K562 (cell line): ENCODE measurements at regions not wholly inside any gene's neighbourhood (a gene's known extent, or its start where the extent isn't known, plus 50 kb on each side); places are given as distances from the start of the nearest gene placed in this dataset.

ENCODE experiments used
- ATAC-seq: fragments of 200-7000 bp; cut with Tn5 transposase; 3 replicates; pipeline ENCODE4 v1.9.1; 2020; ENCODE audit warnings: moderate library complexity
- BruUV-seq: library from RNA; stranded (reverse); fragments of 400-500 nt; replicated peaks from 2 replicates; lab custom pipeline; 2021; lab: Mats Ljungman, UMichigan
- CTCF ChIA-PET: fragments of 300-600 bp; formaldehyde crosslinking; extraction: SDS; loops from one replicate; lab custom pipeline; 2021; ENCODE audit warnings: low intra/inter-chr PET ratio; lab: Yijun Ruan, JAX
- POLR2A ChIA-PET: fragments of 300-600, 350-650 bp; sonication (Branson Sonifier 250); formaldehyde crosslinking; extraction: SDS; loops from one replicate; lab custom pipeline; 2021; ENCODE audit warnings: antibody characterized with exemption, inconsistent platforms; lab: Yijun Ruan, JAX
- DNase-seq, 4 experiments: peaks; one replicate each; pipeline versions ENCODE4 v3.0.0 to v3.0.0-alpha.2; 2011 to 2018; ENCODE audit warnings: low spot score in 3 of 4, mixed read lengths in 3 of 4; ENCODE audit errors: extremely low read depth in 1 of 4
- FAIRE-seq: peaks from 2 replicates; lab custom pipeline; 2011; peaks lifted over from hg19 to GRCh38; lab: Jason Lieb, UNC
- H2AFZ ChIP-seq: 2 replicates; pipeline ENCODE4 v1.6.0; 2011; ENCODE audit warnings: low read depth, low read length, control low read depth, inconsistent platforms
- H3K27ac ChIP-seq: fragments of 200-600 bp; 3 replicates; pipeline ENCODE4 v1.8.0; 2011; ENCODE audit warnings: low read depth, mild to moderate bottlenecking, control low read depth, inconsistent platforms, low read length, moderate library complexity, mixed read lengths; ENCODE audit errors: extremely low read depth
- H3K27me3 ChIP-seq, 2 experiments: fragments of 300-600 bp in 1 of 2; 2 replicates in 1 of 2; 3 replicates in 1 of 2; pipeline versions ENCODE4 v1.6.0 to v1.8.0; 2011; ENCODE audit warnings: inconsistent platforms in 2 of 2, low read length in 2 of 2, mild to moderate bottlenecking in 1 of 2, mixed read lengths in 1 of 2, moderate library complexity in 1 of 2; ENCODE audit not compliant: control insufficient read depth in 2 of 2, insufficient read depth in 2 of 2
- H3K36me3 ChIP-seq: fragments of 300-600 bp; 3 replicates; pipeline ENCODE4 v1.8.0; 2011; ENCODE audit warnings: mild to moderate bottlenecking, low read length, inconsistent platforms; ENCODE audit not compliant: control insufficient read depth, insufficient read depth
- H3K4me1 ChIP-seq, 2 experiments: fragments of 200-600 bp in 1 of 2; replicated peaks in 1 of 2; 2 replicates in 1 of 2; 3 replicates in 1 of 2; pipeline versions ENCODE4 v1.5.1 to v1.8.0; 2011; ENCODE audit warnings: inconsistent platforms in 2 of 2, low read length in 2 of 2, mild to moderate bottlenecking in 1 of 2, mixed read lengths in 1 of 2, moderate library complexity in 1 of 2; ENCODE audit not compliant: control insufficient read depth in 2 of 2, insufficient read depth in 2 of 2
- H3K4me2 ChIP-seq: 2 replicates; pipeline ENCODE4 v1.6.1; 2011; ENCODE audit warnings: low read length, control low read depth, inconsistent platforms, mixed read lengths; ENCODE audit not compliant: insufficient read depth
- H3K4me3 ChIP-seq: fragments of 200-600 bp; sonication (generic), shearing (Covaris generic); 2 replicates; pipeline ENCODE4 v1.5.1; 2016; ENCODE audit warnings: control low read depth, inconsistent platforms
- H3K79me2 ChIP-seq: fragments of 200-600 bp; 3 replicates; pipeline ENCODE4 v1.8.0; 2011; ENCODE audit warnings: low read length, inconsistent platforms; ENCODE audit not compliant: control insufficient read depth, insufficient read depth
- H3K9ac ChIP-seq, 2 experiments: 2 replicates each; pipeline versions ENCODE4 v1.6.0 to v1.6.1; 2011; ENCODE audit warnings: low read depth in 2 of 2, low read length in 2 of 2, control low read depth in 1 of 2, inconsistent platforms in 1 of 2, mild to moderate bottlenecking in 1 of 2, mixed read lengths in 1 of 2; ENCODE audit not compliant: insufficient read depth in 1 of 2
- H3K9me1 ChIP-seq: one replicate; pipeline ENCODE4 v1.6.0; 2011; ENCODE audit warnings: inconsistent platforms, mild to moderate bottlenecking, low read length, moderate library complexity; ENCODE audit not compliant: control insufficient read depth, insufficient read depth
- H3K9me3 ChIP-seq: replicated peaks from 2 replicates; pipeline ENCODE4 v1.5.1; 2011; ENCODE audit warnings: low read depth, low read length, inconsistent platforms; ENCODE audit not compliant: control insufficient read depth, insufficient read depth
- H4K20me1 ChIP-seq: replicated peaks from 2 replicates; pipeline ENCODE4 v1.6.1; 2011; ENCODE audit warnings: low read length, inconsistent platforms, mixed read lengths; ENCODE audit not compliant: control insufficient read depth, insufficient read depth
- CBX1 ChIP-seq: sonication (generic); IDR thresholded peaks from 2 replicates; pipeline ENCODE4 v1.6.1; 2016; ENCODE audit warnings: antibody characterized with exemption, low read depth, mild to moderate bottlenecking
- CHD4 ChIP-seq: fragments of 200-600 bp; sonication (generic); IDR thresholded peaks from 3 replicates; pipeline ENCODE4 v1.6.1; 2012; ENCODE audit warnings: low read depth, mild to moderate bottlenecking, mixed read lengths, low read length, inconsistent platforms; ENCODE audit not compliant: insufficient read depth, insufficient replicate concordance, poor library complexity, severe bottlenecking
- ESRRA ChIP-seq: fragments of 450-650 bp; IDR thresholded peaks from 2 replicates; pipeline ENCODE4 v1.6.1; 2014; ENCODE audit warnings: low read depth, mild to moderate bottlenecking, moderate library complexity, borderline replicate concordance
- PPARD ChIP-seq: fragments of 250-450 bp; sonication (Bioruptor Pico); IDR thresholded peaks from 2 replicates; pipeline ENCODE4 v1.8.0; 2022; ENCODE audit warnings: inconsistent platforms, mild to moderate bottlenecking, moderate library complexity
- PTRF ChIP-seq: fragments of 450-650 bp; IDR thresholded peaks from 2 replicates; pipeline ENCODE4 v1.6.1; 2016; ENCODE audit warnings: mild to moderate bottlenecking, missing genetic modification characterization, missing compliant biosample characterization
- ZNF316 ChIP-seq: fragments of 450-650 bp; IDR thresholded peaks from 2 replicates; pipeline ENCODE4 v1.6.1; 2016
- ZNF584 ChIP-seq: fragments of 200-800 bp; sonication (Bioruptor generic); IDR thresholded peaks from 2 replicates; pipeline ENCODE4 v1.6.1; 2016; ENCODE audit warnings: low read depth, mild to moderate bottlenecking, missing genetic modification characterization, missing compliant biosample characterization
- ZNF707 ChIP-seq: fragments of 250-450 bp; sonication (Bioruptor Pico); conservative IDR thresholded peaks from 2 replicates; pipeline ENCODE4 v1.8.0; 2022; ENCODE audit warnings: inconsistent platforms, mild to moderate bottlenecking, moderate library complexity
- WGBS: fragments of 100-300 bp; shearing (Covaris generic); methylation state at CpG from one replicate; pipeline ENCODE4 v1.1.6; 2016; ENCODE audit warnings: low coverage, mixed read lengths; ENCODE audit not compliant: insufficient coverage; ENCODE audit errors: missing lambda C conversion rate; 5-methylcytosine and 5-hydroxymethylcytosine counted together
- in situ Hi-C: fragments of 300-500 bp; cut with MboI; formaldehyde crosslinking; loops from 4 replicates; pipeline ENCODE4 v1.15.0; 2018; ENCODE audit warnings: inconsistent platforms, mixed read lengths
- intact Hi-C: fragments of 100-400 bp; cut with micrococcal nuclease; formaldehyde crosslinking; loops from 2 replicates; pipeline ENCODE4 v1.14.2; 2022
- TF ChIP-seq, protein P1 (sequence below): sonication (generic); formaldehyde crosslinking; IDR thresholded peaks from 2 replicates; pipeline ENCODE4 v1.8.1; 2023; ENCODE audit warnings: mild to moderate bottlenecking, missing genetic modification reagents
- TF ChIP-seq, protein P2 (sequence below): fragments of 250-450 bp; sonication (Bioruptor Pico); IDR thresholded peaks from 2 replicates; pipeline ENCODE4 v1.8.0; 2021; ENCODE audit warnings: borderline replicate concordance, mild to moderate bottlenecking, moderate library complexity; ENCODE audit not compliant: poor library complexity, severe bottlenecking

DNA sequence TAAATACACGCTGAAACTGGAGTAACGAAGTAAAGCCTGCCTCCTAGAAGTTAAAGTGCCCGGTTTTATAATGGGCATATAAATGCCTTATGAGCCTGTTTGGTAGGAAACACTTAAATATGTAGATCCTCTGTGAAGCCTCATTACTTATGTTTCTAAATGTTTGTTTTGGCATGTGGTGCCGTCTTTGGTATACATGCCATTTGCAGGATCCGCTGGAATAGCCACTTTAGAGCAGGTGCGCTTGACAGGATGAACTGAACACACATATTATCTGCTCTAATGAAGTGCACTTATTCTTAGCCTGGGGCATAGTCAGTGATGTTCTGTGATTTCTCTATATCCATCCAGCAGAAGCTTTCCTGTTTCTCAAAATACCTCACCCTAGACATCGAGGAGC is 778.1 kb upstream of the WWC1 start:
- Histone ChIP-seq H3K9ac (no peak overlapping the region), H3K27ac (no peak overlapping the region), H3K4me1 (no peaks in the 10 kb centered on the region)
- 2% methylated on average over 7 of the region's 7 CpGs for WGBS
- CTCF ChIA-PET: no interaction called here
- in situ Hi-C loops: no loop called here
- TF ChIP-seq, protein P1, sequence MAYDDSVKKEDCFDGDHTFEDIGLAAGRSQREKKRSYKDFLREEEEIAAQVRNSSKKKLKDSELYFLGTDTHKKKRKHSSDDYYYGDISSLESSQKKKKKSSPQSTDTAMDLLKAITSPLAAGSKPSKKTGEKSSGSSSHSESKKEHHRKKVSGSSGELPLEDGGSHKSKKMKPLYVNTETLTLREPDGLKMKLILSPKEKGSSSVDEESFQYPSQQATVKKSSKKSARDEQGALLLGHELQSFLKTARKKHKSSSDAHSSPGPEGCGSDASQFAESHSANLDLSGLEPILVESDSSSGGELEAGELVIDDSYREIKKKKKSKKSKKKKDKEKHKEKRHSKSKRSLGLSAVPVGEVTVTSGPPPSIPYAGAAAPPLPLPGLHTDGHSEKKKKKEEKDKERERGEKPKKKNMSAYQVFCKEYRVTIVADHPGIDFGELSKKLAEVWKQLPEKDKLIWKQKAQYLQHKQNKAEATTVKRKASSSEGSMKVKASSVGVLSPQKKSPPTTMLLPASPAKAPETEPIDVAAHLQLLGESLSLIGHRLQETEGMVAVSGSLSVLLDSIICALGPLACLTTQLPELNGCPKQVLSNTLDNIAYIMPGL (CRISPR knock-in tag): no peak
- TF ChIP-seq ESRRA (no peak), ZNF707 (CRISPR knock-in tag) (no peak), CHD4 (no peak), PTRF (tag) (no peak), PPARD (CRISPR knock-in tag) (no peak), ZNF584 (CRISPR knock-in tag) (no peak), ZNF316 (no peak), CBX1 (no peak)
- TF ChIP-seq, protein P2, sequence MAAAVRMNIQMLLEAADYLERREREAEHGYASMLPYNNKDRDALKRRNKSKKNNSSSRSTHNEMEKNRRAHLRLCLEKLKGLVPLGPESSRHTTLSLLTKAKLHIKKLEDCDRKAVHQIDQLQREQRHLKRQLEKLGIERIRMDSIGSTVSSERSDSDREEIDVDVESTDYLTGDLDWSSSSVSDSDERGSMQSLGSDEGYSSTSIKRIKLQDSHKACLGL (CRISPR knock-in tag): no peak
- TF ChIP-seq, all 486 proteins: peak for 0
- Histone ChIP-seq H3K27me3 (no peaks in the 10 kb centered on the region), H4K20me1 (no peaks in the 10 kb centered on the region), H3K36me3 (no peaks in the 10 kb centered on the region), H3K4me2 (no peak overlapping the region), H2AFZ (no peak overlapping the region), H3K79me2 (no peaks in the 10 kb centered on the region), H3K9me1 (no peaks in the 10 kb centered on the region), H3K4me3 (no peak overlapping the region), H3K9me3 (no peaks in the 10 kb centered on the region)
- DNase-seq (no peak), ATAC-seq (no peak), FAIRE-seq (no peak)
- POLR2A ChIA-PET: no interaction called here
- no TSS peak for BruUV-seq
- intact Hi-C loops: no loop called here
